ENCODE measurements at regions not wholly inside any gene's neighbourhood (a gene's known extent, or its start where the extent isn't known, plus 50 kb on each side); places are given as distances from the start of the nearest gene placed in this dataset.

DNA sequence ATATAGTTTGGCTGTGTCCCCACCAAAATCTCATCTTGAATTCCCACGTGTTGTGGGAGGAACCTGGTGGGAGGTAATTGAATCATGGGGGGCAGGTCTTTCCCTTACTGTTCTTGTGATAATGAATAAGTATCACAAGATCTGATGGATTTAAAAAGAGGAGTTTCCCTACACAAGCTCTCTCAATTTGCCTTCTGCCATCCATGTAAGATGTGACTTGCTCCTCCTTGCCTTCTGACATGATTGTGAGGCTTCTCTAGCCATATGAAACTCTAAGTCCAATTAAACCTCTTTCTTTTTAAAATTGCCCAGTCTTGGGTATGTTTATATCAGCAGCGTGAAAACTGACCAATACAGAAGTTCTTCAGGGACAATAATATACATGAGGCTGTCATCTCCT, 425.1 kb downstream of the PABPC4L start:
- ChIA-PET POLR2A (no interaction called here), CTCF (no interaction called here)
- Mint-ChIP-seq H3K4me1 (peaks cover 12% of the 10 kb centered on the region), H3K27ac (no peak overlapping the region), H3K4me3 (no peak overlapping the region), H3K27me3 (ENCODE audit: low read depth) (no peaks in the 10 kb centered on the region), H3K36me3 (peaks cover 21% of the 10 kb centered on the region), H3K9me3 (peaks cover 28% of the 10 kb centered on the region)
- no peak for DNase-seq (ENCODE audit: low spot score)
- no peak for ATAC-seq
- TF ChIP-seq NFATC4 (CRISPR knock-in tag; IDR thresholded peaks at IDR 0.05) (no peak), MXD4 (CRISPR knock-in tag; IDR thresholded peaks at IDR 0.05; ENCODE audit: borderline replicate concordance) (no peak)
- TF ChIP-seq, protein P1, sequence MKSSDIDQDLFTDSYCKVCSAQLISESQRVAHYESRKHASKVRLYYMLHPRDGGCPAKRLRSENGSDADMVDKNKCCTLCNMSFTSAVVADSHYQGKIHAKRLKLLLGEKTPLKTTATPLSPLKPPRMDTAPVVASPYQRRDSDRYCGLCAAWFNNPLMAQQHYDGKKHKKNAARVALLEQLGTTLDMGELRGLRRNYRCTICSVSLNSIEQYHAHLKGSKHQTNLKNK (CRISPR knock-in tag; IDR thresholded peaks at IDR 0.05) = no peak
- TF ChIP-seq, protein P2, sequence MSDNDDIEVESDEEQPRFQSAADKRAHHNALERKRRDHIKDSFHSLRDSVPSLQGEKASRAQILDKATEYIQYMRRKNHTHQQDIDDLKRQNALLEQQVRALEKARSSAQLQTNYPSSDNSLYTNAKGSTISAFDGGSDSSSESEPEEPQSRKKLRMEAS (CRISPR knock-in tag; IDR thresholded peaks at IDR 0.05) = no peak

DNA sequence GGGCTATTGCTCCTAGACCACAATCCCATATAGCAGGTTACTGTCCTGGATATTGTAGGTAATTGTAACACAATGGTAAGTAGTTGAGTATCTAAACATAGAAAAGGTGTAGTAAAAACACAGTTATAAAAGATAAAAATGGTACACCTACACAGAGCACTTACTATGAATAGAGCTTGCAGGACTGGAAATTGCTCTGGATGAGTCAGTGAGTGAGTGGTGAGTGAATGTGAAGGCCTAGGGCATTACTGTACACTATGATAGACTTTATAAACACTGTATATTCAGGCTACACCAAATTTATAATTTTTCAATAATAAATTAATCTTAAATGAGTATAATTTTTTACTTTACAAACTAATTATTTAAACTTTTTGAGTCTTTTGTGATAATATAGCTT, 425.7 kb downstream of the PABPC4L start:
- H3K36me3 Mint-ChIP-seq = peaks cover 27% of the 10 kb centered on the region
- ATAC-seq = no peak
- POLR2A ChIA-PET = no interaction called here

DNA sequence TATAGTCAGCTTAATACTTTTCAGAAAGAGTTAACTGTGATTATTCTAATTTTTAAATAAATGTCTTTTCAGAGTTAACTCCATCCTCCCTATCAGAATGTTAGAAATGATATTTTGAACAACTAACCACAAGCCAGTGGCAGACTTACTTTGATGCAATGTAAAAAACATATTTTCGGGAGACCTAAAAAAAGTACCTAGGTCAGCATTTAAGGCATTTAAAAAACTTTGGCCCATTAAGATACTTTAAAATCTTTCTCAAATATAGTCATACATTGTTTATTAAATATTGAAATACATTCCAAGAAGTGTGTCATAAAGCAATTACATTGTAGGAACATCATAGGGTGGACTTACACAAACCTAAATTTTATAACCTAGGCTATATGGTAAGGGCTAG, 426.1 kb downstream of the PABPC4L start:
- DNase-seq (ENCODE audit: low spot score) (no peak), ATAC-seq (no peak)
- Mint-ChIP-seq H3K9me3 (peaks cover 38% of the 10 kb centered on the region), H3K36me3 (peaks cover 32% of the 10 kb centered on the region), H3K4me1 (peaks cover 12% of the 10 kb centered on the region), H3K27me3 (ENCODE audit: low read depth) (no peaks in the 10 kb centered on the region; the same call in 1 of the 2 replicates), H3K4me3 (no peak overlapping the region), H3K27ac (no peak overlapping the region)
- CTCF ChIA-PET = no interaction called here
- POLR2A ChIA-PET = no interaction called here
- TF ChIP-seq SMAD4 (CRISPR knock-in tag; IDR thresholded peaks at IDR 0.05) (no peak), TP53 (CRISPR knock-in tag; IDR thresholded peaks at IDR 0.05) (no peak), ESRRA (CRISPR knock-in tag; IDR thresholded peaks at IDR 0.05; ENCODE audit: borderline replicate concordance) (no peak), RORB (CRISPR knock-in tag; IDR thresholded peaks at IDR 0.05) (no peak), ZNF263 (CRISPR knock-in tag; IDR thresholded peaks at IDR 0.05; ENCODE audit: low read depth) (no peak), EMX1 (CRISPR knock-in tag; IDR thresholded peaks at IDR 0.05) (no peak), ZBTB21 (CRISPR knock-in tag; IDR thresholded peaks at IDR 0.05; ENCODE audit: borderline replicate concordance) (no peak), FOXK1 (CRISPR knock-in tag; IDR thresholded peaks at IDR 0.05) (no peak)
- TF ChIP-seq, protein P3, sequence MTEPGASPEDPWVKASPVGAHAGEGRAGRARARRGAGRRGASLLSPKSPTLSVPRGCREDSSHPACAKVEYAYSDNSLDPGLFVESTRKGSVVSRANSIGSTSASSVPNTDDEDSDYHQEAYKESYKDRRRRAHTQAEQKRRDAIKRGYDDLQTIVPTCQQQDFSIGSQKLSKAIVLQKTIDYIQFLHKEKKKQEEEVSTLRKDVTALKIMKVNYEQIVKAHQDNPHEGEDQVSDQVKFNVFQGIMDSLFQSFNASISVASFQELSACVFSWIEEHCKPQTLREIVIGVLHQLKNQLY (CRISPR knock-in tag; IDR thresholded peaks at IDR 0.05) = no peak
- TF ChIP-seq, protein P4, sequence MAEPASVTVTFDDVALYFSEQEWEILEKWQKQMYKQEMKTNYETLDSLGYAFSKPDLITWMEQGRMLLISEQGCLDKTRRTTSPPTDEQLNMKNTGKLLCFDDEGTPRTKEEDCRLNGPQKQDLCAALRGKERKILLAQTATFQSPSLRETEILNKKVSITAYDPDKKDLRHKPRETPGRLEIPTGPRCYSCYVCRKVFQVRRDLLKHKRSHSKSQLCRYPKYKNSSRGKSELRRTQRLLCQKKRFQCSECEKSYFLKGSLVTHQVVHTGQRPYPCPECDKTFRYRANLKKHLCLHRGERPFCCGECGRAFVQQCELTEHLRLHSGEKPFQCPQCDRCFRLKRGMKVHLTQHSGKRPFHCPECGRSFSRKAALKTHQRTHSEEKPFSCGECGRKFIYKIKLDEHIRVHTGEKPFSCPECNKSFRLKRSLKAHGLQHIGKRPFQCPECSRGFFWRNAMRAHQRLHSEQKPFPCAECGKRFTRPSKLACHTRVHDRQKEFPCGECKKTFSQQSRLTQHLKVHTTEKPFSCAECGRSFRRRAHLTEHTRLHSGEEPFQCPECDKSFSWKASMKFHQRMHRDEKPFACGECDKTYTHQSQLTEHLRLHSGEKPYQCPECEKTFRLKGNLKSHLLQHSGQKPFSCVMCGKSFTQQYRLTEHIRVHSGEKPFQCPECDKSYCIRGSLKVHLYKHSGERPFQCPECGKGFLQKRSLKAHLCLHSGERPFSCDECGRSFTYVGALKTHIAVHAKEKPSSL (CRISPR knock-in tag; conservative IDR thresholded peaks at IDR 0.05) = no peak
- TF ChIP-seq, protein P5, sequence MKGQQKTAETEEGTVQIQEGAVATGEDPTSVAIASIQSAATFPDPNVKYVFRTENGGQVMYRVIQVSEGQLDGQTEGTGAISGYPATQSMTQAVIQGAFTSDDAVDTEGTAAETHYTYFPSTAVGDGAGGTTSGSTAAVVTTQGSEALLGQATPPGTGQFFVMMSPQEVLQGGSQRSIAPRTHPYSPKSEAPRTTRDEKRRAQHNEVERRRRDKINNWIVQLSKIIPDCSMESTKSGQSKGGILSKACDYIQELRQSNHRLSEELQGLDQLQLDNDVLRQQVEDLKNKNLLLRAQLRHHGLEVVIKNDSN (CRISPR knock-in tag; IDR thresholded peaks at IDR 0.05) = no peak
- TF ChIP-seq, protein P6, sequence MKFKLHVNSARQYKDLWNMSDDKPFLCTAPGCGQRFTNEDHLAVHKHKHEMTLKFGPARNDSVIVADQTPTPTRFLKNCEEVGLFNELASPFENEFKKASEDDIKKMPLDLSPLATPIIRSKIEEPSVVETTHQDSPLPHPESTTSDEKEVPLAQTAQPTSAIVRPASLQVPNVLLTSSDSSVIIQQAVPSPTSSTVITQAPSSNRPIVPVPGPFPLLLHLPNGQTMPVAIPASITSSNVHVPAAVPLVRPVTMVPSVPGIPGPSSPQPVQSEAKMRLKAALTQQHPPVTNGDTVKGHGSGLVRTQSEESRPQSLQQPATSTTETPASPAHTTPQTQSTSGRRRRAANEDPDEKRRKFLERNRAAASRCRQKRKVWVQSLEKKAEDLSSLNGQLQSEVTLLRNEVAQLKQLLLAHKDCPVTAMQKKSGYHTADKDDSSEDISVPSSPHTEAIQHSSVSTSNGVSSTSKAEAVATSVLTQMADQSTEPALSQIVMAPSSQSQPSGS (CRISPR knock-in tag; IDR thresholded peaks at IDR 0.05; ENCODE audit: borderline replicate concordance, low read depth) = no peak

More for the DNA sequence above, 425.7 kb downstream of the PABPC4L start:
- Mint-ChIP-seq H3K4me3 (no peak overlapping the region), H3K27me3 (ENCODE audit: low read depth) (no peaks in the 10 kb centered on the region), H3K9me3 (peaks cover 34% of the 10 kb centered on the region), H3K27ac (no peak overlapping the region), H3K4me1 (peaks cover 12% of the 10 kb centered on the region)
- TF ChIP-seq, protein P7, sequence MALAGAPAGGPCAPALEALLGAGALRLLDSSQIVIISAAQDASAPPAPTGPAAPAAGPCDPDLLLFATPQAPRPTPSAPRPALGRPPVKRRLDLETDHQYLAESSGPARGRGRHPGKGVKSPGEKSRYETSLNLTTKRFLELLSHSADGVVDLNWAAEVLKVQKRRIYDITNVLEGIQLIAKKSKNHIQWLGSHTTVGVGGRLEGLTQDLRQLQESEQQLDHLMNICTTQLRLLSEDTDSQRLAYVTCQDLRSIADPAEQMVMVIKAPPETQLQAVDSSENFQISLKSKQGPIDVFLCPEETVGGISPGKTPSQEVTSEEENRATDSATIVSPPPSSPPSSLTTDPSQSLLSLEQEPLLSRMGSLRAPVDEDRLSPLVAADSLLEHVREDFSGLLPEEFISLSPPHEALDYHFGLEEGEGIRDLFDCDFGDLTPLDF (CRISPR knock-in tag; IDR thresholded peaks at IDR 0.05) = no peak
- TF ChIP-seq, protein P3 (CRISPR knock-in tag; IDR thresholded peaks at IDR 0.05) = no peak
- TF ChIP-seq JAZF1 (CRISPR knock-in tag; IDR thresholded peaks at IDR 0.05) = no peak
- TF ChIP-seq, protein P8, sequence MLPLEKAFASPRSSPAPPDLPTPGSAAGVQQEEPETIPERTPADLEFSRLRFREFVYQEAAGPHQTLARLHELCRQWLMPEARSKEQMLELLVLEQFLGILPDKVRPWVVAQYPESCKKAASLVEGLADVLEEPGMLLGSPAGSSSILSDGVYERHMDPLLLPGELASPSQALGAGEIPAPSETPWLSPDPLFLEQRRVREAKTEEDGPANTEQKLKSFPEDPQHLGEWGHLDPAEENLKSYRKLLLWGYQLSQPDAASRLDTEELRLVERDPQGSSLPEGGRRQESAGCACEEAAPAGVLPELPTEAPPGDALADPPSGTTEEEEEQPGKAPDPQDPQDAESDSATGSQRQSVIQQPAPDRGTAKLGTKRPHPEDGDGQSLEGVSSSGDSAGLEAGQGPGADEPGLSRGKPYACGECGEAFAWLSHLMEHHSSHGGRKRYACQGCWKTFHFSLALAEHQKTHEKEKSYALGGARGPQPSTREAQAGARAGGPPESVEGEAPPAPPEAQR (CRISPR knock-in tag; IDR thresholded peaks at IDR 0.05) = no peak
- TF ChIP-seq, protein P9, sequence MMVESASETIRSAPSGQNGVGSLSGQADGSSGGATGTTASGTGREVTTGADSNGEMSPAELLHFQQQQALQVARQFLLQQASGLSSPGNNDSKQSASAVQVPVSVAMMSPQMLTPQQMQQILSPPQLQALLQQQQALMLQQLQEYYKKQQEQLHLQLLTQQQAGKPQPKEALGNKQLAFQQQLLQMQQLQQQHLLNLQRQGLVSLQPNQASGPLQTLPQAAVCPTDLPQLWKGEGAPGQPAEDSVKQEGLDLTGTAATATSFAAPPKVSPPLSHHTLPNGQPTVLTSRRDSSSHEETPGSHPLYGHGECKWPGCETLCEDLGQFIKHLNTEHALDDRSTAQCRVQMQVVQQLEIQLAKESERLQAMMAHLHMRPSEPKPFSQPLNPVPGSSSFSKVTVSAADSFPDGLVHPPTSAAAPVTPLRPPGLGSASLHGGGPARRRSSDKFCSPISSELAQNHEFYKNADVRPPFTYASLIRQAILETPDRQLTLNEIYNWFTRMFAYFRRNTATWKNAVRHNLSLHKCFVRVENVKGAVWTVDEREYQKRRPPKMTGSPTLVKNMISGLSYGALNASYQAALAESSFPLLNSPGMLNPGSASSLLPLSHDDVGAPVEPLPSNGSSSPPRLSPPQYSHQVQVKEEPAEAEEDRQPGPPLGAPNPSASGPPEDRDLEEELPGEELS (CRISPR knock-in tag; IDR thresholded peaks at IDR 0.05) = no peak
- CTCF ChIA-PET = no interaction called here
- no peak for DNase-seq (ENCODE audit: low spot score)

All from WTC11 (cell line).